BE2C (cell line): ENCODE measurements at regions not wholly inside any gene's neighbourhood (a gene's known extent, or its start where the extent isn't known, plus 50 kb on each side); places are given as distances from the start of the nearest gene placed in this dataset.

ENCODE experiments used
- DNase-seq: peaks from one replicate; pipeline ENCODE4 v3.0.0-alpha.2; 2020
- H3K27me3 ChIP-seq: fragments of 250-450 bp; sonication (Bioruptor Pico); 2 replicates; pipeline ENCODE4 v1.5.1; 2020; ENCODE audit warnings: mild to moderate bottlenecking
- H3K36me3 ChIP-seq: fragments of 250-450 bp; sonication (Bioruptor Pico); 2 replicates; pipeline ENCODE4 v1.5.1; 2020; ENCODE audit warnings: mild to moderate bottlenecking
- H3K4me1 ChIP-seq: fragments of 250-450 bp; sonication (Bioruptor Pico); 2 replicates; pipeline ENCODE4 v1.5.1; 2020
- H3K4me3 ChIP-seq: 2 replicates; pipeline ENCODE4 v1.5.1; 2011; ENCODE audit warnings: low read depth, low read length
- H3K9me3 ChIP-seq: fragments of 250-450 bp; sonication (Bioruptor Pico); 2 replicates; pipeline ENCODE4 v1.5.1; 2020
- TF ChIP-seq, protein P1 (sequence below): IDR thresholded peaks from 2 replicates; pipeline ENCODE4 v1.5.1; 2012; ENCODE audit warnings: mild to moderate bottlenecking, low read depth, low read length

DNA sequence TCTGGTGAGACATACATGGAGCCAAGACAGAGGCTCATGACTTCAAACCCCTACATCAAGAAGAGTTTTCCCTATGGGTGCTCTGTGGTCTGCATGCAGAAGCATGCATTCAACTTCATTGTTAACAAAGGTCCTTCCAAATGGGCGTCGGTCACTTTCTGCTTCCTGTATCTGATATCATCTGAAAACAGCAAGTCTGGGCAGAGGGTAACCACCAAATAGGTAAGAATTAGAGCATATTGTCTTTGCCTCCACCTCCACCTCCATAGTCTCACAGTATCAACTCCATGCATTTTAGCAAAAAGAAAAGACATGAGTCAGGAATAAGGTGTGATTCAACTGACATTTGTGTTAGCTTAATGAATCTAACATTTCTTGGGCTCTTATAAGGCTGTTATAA, 462.9 kb downstream of the DMRT2 start:
- no peaks in the 10 kb centered on the region for H3K9me3 ChIP-seq
- H3K27me3 ChIP-seq: no peaks in the 10 kb centered on the region

DNA sequence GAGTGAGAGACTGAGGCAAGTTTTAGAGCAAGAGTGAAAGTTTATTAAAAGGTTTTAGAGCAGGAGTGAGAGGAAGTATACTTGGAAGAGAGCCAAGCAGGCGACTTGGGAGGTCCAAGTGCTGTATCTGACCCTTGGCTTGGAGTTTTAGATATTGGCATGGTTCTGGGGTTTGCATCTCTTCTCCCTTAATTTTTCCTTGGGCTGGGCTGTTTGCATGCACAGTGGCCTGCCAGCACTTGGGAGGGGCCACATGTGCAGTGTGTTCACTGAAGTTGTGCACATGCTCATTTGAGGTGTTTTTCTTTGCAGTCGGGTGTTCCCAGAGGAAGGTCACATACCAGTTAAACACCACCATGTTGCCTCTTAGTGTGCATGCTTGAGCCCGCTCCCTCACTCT, 464.1 kb downstream of the DMRT2 start:
- Histone ChIP-seq H3K4me3 (no peak overlapping the region), H3K9me3 (no peaks in the 10 kb centered on the region)
- DNase-seq: no peak

More for the DNA sequence above, 462.9 kb downstream of the DMRT2 start:
- DNase-seq: no peak
- TF ChIP-seq, protein P1, sequence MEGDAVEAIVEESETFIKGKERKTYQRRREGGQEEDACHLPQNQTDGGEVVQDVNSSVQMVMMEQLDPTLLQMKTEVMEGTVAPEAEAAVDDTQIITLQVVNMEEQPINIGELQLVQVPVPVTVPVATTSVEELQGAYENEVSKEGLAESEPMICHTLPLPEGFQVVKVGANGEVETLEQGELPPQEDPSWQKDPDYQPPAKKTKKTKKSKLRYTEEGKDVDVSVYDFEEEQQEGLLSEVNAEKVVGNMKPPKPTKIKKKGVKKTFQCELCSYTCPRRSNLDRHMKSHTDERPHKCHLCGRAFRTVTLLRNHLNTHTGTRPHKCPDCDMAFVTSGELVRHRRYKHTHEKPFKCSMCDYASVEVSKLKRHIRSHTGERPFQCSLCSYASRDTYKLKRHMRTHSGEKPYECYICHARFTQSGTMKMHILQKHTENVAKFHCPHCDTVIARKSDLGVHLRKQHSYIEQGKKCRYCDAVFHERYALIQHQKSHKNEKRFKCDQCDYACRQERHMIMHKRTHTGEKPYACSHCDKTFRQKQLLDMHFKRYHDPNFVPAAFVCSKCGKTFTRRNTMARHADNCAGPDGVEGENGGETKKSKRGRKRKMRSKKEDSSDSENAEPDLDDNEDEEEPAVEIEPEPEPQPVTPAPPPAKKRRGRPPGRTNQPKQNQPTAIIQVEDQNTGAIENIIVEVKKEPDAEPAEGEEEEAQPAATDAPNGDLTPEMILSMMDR: no peak
- Histone ChIP-seq H3K36me3 (no peaks in the 10 kb centered on the region), H3K4me3 (no peak overlapping the region), H3K4me1 (no peaks in the 10 kb centered on the region)

DNA sequence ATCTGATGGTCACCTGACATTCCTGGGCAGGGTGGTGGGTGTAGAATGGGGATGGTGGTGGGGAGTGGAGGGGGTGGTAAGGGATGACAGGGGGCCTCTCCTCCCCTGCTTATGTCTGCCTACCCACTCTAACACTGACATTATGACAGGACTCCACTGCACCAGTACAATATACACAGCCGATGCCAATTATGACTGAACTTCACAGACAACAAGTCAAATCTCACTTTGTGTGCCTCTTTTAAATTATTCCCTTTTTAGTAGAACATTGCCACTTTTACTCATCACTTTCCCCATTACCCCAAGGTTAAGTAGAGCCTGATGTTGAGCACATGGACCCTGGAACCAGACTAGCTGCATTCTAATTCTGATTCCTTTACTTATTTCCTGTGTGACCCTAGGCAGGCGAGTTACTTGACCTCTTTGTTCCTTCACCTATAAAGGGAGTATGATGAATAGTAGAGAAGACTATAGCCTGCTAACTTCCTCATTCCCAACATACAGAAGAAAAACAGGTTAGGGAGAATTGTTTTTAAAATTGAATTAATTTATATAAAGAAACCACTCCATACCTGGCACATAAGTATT, 464.7 kb downstream of the DMRT2 start:
- TF ChIP-seq, protein P1: no peak
- no peaks in the 10 kb centered on the region for H3K4me1 ChIP-seq
- H3K36me3 ChIP-seq: no peaks in the 10 kb centered on the region
- no peaks in the 10 kb centered on the region for H3K27me3 ChIP-seq
- H3K9me3 ChIP-seq: no peaks in the 10 kb centered on the region
- DNase-seq: no peak
- no peak overlapping the region for H3K4me3 ChIP-seq

More for the DNA sequence above, 464.1 kb downstream of the DMRT2 start:
- no peaks in the 10 kb centered on the region for H3K4me1 ChIP-seq
- no peaks in the 10 kb centered on the region for H3K27me3 ChIP-seq
- TF ChIP-seq, protein P1: no peak
- H3K36me3 ChIP-seq: no peaks in the 10 kb centered on the region

DNA sequence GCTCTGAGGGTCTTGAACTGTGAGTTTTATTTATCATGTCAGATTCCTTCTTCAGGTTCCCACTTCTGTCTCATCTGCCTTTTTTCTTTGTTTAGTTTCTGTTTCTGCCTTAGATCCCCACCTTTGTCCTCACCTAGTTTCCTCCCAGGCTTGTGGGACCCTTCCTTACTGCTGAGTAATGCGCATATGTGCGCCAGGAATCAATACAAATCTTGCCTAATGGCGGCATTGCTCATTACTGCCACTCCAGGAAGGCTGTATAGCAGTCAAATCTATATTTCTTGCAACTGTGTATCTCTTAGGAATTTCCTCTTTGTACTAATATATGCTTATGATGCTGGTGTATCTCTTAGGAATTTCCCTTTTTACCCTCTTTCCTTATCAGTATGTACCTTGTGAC, 465.4 kb downstream of the DMRT2 start:
- no peak for DNase-seq
- H3K27me3 ChIP-seq: no peaks in the 10 kb centered on the region
- no peaks in the 10 kb centered on the region for H3K9me3 ChIP-seq
- no peak overlapping the region for H3K4me3 ChIP-seq
- TF ChIP-seq, protein P1: no peak
- no peaks in the 10 kb centered on the region for H3K36me3 ChIP-seq
- no peaks in the 10 kb centered on the region for H3K4me1 ChIP-seq

DNA sequence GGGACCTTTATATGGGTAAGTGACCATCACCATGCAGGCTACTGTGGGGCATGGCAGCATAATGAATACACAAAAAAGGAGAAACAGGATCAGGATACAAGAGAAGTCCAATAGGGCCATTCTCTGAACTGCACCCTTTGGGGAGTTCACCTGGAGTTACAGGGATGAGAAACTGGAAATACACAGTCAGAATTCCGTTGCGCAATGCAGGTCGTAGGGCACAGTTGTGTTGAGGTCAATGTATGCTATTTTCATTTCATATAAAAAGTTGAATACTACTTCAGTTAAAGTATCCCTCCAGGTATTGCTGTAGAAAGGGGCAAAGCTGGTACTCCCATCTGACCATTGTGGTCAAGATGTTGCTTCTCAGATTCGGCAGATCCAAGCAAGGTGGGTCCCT, 471.4 kb downstream of the DMRT2 start:
- Histone ChIP-seq H3K4me3 (no peak overlapping the region), H3K4me1 (no peaks in the 10 kb centered on the region), H3K9me3 (no peaks in the 10 kb centered on the region), H3K36me3 (no peaks in the 10 kb centered on the region), H3K27me3 (no peaks in the 10 kb centered on the region)
- no peak for DNase-seq
- TF ChIP-seq, protein P1: no peak

DNA sequence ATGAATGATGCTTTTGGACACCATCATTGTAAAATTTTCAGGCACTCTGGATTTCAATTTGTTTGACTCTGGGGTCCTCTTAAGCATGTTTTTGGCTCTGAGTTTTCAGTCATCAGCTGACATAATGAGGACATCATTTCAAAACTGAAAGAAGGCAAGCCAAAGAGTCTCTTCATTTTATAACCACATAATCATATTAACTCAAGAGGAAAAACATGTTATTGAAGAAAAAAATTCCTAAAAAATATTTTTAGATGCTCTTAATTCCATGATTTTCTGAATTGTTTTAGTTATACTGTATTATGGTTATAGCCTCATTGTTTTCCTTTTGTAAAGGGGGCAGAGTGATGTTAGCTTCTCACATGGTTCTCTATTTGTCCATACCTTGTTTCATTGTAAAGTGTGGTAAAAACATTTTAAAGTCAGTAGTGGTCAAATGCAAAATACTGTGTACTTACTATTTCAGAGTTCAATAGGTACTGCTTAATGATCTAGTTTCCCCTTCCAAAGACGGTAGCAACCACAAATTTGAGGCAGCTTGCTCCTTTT, 472.1 kb downstream of the DMRT2 start:
- no peak overlapping the region for H3K4me3 ChIP-seq
- H3K36me3 ChIP-seq: no peaks in the 10 kb centered on the region
- no peaks in the 10 kb centered on the region for H3K27me3 ChIP-seq
- H3K9me3 ChIP-seq: no peaks in the 10 kb centered on the region
- DNase-seq: no peak
- H3K4me1 ChIP-seq: no peaks in the 10 kb centered on the region
- TF ChIP-seq, protein P1: no peak
